HEK293 (cell line): ENCODE measurements at regions not wholly inside any gene's neighbourhood (a gene's known extent, or its start where the extent isn't known, plus 50 kb on each side); places are given as distances from the start of the nearest gene placed in this dataset.

Experiments used
- RBAK ChIP-seq: fragments of 450-650 bp; formaldehyde crosslinking; IDR thresholded peaks from 2 replicates; pipeline ENCODE4 v1.5.1; 2016; ENCODE audit warnings: missing biosample characterization, missing genetic modification characterization
- TF ChIP-seq, protein P1 (sequence below): fragments of 450-650 bp; formaldehyde crosslinking; IDR thresholded peaks from 2 replicates; pipeline ENCODE4 v1.5.1; 2016; ENCODE audit warnings: missing biosample characterization, missing genetic modification characterization, borderline replicate concordance

GRCh38 chr5:145462525-145462924, 372.6 kb downstream of the PRELID2 start:
- no peak for TF ChIP-seq RBAK (tag by site-specific recombination)
- TF ChIP-seq, protein P1, sequence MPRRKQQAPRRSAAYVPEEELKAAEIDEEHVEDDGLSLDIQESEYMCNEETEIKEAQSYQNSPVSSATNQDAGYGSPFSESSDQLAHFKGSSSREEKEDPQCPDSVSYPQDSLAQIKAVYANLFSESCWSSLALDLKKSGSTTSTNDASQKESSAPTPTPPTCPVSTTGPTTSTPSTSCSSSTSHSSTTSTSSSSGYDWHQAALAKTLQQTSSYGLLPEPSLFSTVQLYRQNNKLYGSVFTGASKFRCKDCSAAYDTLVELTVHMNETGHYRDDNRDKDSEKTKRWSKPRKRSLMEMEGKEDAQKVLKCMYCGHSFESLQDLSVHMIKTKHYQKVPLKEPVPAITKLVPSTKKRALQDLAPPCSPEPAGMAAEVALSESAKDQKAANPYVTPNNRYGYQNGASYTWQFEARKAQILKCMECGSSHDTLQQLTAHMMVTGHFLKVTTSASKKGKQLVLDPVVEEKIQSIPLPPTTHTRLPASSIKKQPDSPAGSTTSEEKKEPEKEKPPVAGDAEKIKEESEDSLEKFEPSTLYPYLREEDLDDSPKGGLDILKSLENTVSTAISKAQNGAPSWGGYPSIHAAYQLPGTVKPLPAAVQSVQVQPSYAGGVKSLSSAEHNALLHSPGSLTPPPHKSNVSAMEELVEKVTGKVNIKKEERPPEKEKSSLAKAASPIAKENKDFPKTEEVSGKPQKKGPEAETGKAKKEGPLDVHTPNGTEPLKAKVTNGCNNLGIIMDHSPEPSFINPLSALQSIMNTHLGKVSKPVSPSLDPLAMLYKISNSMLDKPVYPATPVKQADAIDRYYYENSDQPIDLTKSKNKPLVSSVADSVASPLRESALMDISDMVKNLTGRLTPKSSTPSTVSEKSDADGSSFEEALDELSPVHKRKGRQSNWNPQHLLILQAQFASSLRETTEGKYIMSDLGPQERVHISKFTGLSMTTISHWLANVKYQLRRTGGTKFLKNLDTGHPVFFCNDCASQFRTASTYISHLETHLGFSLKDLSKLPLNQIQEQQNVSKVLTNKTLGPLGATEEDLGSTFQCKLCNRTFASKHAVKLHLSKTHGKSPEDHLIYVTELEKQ, result no peak
